WTC11 (cell line): ENCODE measurements at regions not wholly inside any gene's neighbourhood (a gene's known extent, or its start where the extent isn't known, plus 50 kb on each side); places are given as distances from the start of the nearest gene placed in this dataset.

Experiments
- ATAC-seq: fragments of 200-7000 bp; cut with Tn5 transposase; 2 replicates; pipeline ENCODE4 v1.10.0; 2021; ENCODE audit warnings: mild to moderate bottlenecking, moderate library complexity
- CTCF ChIA-PET: fragments of 300-600 bp; sonication (Branson Sonifier 250); formaldehyde crosslinking; loops from one replicate; lab custom pipeline; 2021; ENCODE audit warnings: antibody characterized with exemption; lab: Charles Lee
- POLR2A ChIA-PET: fragments of 350-600 bp; sonication (Branson Sonifier 250); formaldehyde crosslinking; loops from one replicate; lab custom pipeline; 2021; ENCODE audit warnings: antibody characterized with exemption; lab: Charles Lee
- DNase-seq: peaks from one replicate; pipeline ENCODE4 v3.0.0; 2021; ENCODE audit warnings: low spot score
- H3K27ac Mint-ChIP-seq: 2 replicates; pipeline ENCODE4 v1.8.0; 2021; ENCODE audit warnings: mixed read lengths
- H3K27me3 Mint-ChIP-seq: 2 replicates; pipeline ENCODE4 v1.8.0; 2021; ENCODE audit warnings: low read depth, mild to moderate bottlenecking, moderate library complexity, mixed read lengths
- H3K36me3 Mint-ChIP-seq: 2 replicates; pipeline ENCODE4 v1.8.0; 2021; ENCODE audit warnings: mixed read lengths
- H3K4me1 Mint-ChIP-seq: 2 replicates; pipeline ENCODE4 v1.8.0; 2022; ENCODE audit warnings: mixed read lengths
- H3K4me3 Mint-ChIP-seq: 2 replicates; pipeline ENCODE4 v1.8.0; 2021; ENCODE audit warnings: mild to moderate bottlenecking, moderate library complexity, mixed read lengths
- H3K9me3 Mint-ChIP-seq: 2 replicates; pipeline ENCODE4 v1.8.0; 2021; ENCODE audit warnings: mixed read lengths
- CBFB ChIP-seq: sonication (generic); formaldehyde crosslinking; IDR thresholded peaks from 2 replicates; pipeline ENCODE4 v1.8.1; 2022; ENCODE audit warnings: mild to moderate bottlenecking, low read depth, missing genetic modification reagents
- CREB1 ChIP-seq: sonication (generic); formaldehyde crosslinking; IDR thresholded peaks from 2 replicates; pipeline ENCODE4 v1.8.0; 2023; ENCODE audit warnings: mild to moderate bottlenecking, missing genetic modification reagents
- ELF4 ChIP-seq: sonication (generic); formaldehyde crosslinking; IDR thresholded peaks from 2 replicates; pipeline ENCODE4 v1.8.1; 2022; ENCODE audit warnings: low read depth, mild to moderate bottlenecking, moderate library complexity, missing genetic modification reagents
- ESRRA ChIP-seq: sonication (generic); formaldehyde crosslinking; IDR thresholded peaks from 2 replicates; pipeline ENCODE4 v1.8.1; 2022; ENCODE audit warnings: mild to moderate bottlenecking, missing genetic modification reagents, borderline replicate concordance
- ETV6 ChIP-seq: sonication (generic); formaldehyde crosslinking; IDR thresholded peaks from 2 replicates; pipeline ENCODE4 v1.8.1; 2022; ENCODE audit warnings: mild to moderate bottlenecking, missing genetic modification reagents
- FOXK1 ChIP-seq: sonication (generic); formaldehyde crosslinking; IDR thresholded peaks from 2 replicates; pipeline ENCODE4 v1.8.0; 2022; ENCODE audit warnings: mild to moderate bottlenecking, moderate library complexity, missing genetic modification reagents
- GTF2I ChIP-seq: fragments of 250-450 bp; sonication (Bioruptor Pico); conservative IDR thresholded peaks from 2 replicates; pipeline ENCODE4 v1.4.0; 2021; ENCODE audit warnings: mild to moderate bottlenecking
- JAZF1 ChIP-seq: fragments of 250-450 bp; sonication (Bioruptor Pico); IDR thresholded peaks from 2 replicates; pipeline ENCODE4 v1.9.0; 2021; ENCODE audit warnings: moderate library complexity, mild to moderate bottlenecking, inconsistent platforms
- KAT7 ChIP-seq: sonication (generic); formaldehyde crosslinking; IDR thresholded peaks from 2 replicates; pipeline ENCODE4 v1.8.1; 2023; ENCODE audit warnings: missing genetic modification reagents, mild to moderate bottlenecking, borderline replicate concordance
- NFATC4 ChIP-seq: fragments of 250-450 bp; sonication (Bioruptor Pico); IDR thresholded peaks from 2 replicates; pipeline ENCODE4 v1.9.0; 2021; ENCODE audit warnings: mild to moderate bottlenecking
- NR2C2 ChIP-seq: sonication (generic); formaldehyde crosslinking; IDR thresholded peaks from 2 replicates; pipeline ENCODE4 v1.8.0; 2022; ENCODE audit warnings: mild to moderate bottlenecking, missing genetic modification reagents
- PRRX2 ChIP-seq: fragments of 250-450 bp; sonication (Bioruptor Pico); IDR thresholded peaks from 2 replicates; pipeline ENCODE4 v1.8.0; 2021; ENCODE audit warnings: mild to moderate bottlenecking
- SP1 ChIP-seq: sonication (generic); formaldehyde crosslinking; conservative IDR thresholded peaks from 2 replicates; pipeline ENCODE4 v1.8.1; 2022; ENCODE audit warnings: missing genetic modification reagents
- ZNF138 ChIP-seq: sonication (generic); formaldehyde crosslinking; conservative IDR thresholded peaks from 2 replicates; pipeline ENCODE4 v1.8.1; 2022; ENCODE audit warnings: mild to moderate bottlenecking, moderate library complexity, missing genetic modification reagents
- ZNF396 ChIP-seq: fragments of 250-450 bp; sonication (Bioruptor Pico); IDR thresholded peaks from 2 replicates; pipeline ENCODE4 v1.8.0; 2021; ENCODE audit warnings: mild to moderate bottlenecking, moderate library complexity, borderline replicate concordance
- TF ChIP-seq, protein P1 (sequence below): sonication (generic); formaldehyde crosslinking; IDR thresholded peaks from 2 replicates; pipeline ENCODE4 v1.8.0; 2023; ENCODE audit warnings: missing genetic modification reagents, mild to moderate bottlenecking, borderline replicate concordance
- TF ChIP-seq, protein P2 (sequence below): sonication (generic); formaldehyde crosslinking; IDR thresholded peaks from 2 replicates; pipeline ENCODE4 v1.8.0; 2022; ENCODE audit warnings: mild to moderate bottlenecking, missing genetic modification reagents
- TF ChIP-seq, protein P3 (sequence below): fragments of 250-450 bp; sonication (Bioruptor Pico); IDR thresholded peaks from 2 replicates; pipeline ENCODE4 v1.9.0; 2021; ENCODE audit warnings: mild to moderate bottlenecking, borderline replicate concordance
- TF ChIP-seq, protein P4 (sequence below): sonication (generic); formaldehyde crosslinking; conservative IDR thresholded peaks from 2 replicates; pipeline ENCODE4 v1.8.1; 2022; ENCODE audit warnings: mild to moderate bottlenecking, missing genetic modification reagents
- TF ChIP-seq, protein P5 (sequence below): sonication (generic); formaldehyde crosslinking; IDR thresholded peaks from 2 replicates; pipeline ENCODE4 v1.8.0; 2022; ENCODE audit warnings: mild to moderate bottlenecking, missing genetic modification reagents
- TF ChIP-seq, protein P6 (sequence below): sonication (generic); formaldehyde crosslinking; IDR thresholded peaks from 2 replicates; pipeline ENCODE4 v1.8.1; 2023; ENCODE audit warnings: mild to moderate bottlenecking, missing genetic modification reagents, borderline replicate concordance

DNA sequence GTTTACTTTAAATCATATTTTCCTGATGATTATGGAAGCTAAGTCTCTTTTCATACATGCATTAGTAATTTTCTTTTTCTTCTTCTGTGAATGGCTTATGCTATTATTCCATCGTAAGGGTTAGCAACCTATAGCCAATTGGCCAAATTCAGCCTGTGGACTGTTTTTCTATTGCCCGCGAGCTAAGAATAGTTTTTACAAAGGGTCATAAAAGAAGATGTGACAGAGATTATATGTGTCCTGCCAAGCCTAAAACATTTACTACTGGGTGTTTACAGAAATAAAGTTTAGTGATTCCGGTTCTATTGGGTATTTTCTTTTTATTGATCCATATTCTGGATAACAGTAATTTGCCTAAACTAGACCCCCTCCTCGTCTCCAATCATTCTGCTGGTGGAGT, 268.8 kb upstream of the DIO3 start (continued):
- TF ChIP-seq NR2C2, result no peak
- TF ChIP-seq GTF2I (CRISPR knock-in tag), result no peak
- TF ChIP-seq JAZF1, result no peak
- no peak for TF ChIP-seq CREB1 (CRISPR knock-in tag)
- TF ChIP-seq NFATC4, result no peak
- TF ChIP-seq ETV6 (CRISPR knock-in tag), result no peak
- no peak for TF ChIP-seq FOXK1 (CRISPR knock-in tag)
- no peak for TF ChIP-seq ZNF138 (CRISPR knock-in tag)
- TF ChIP-seq PRRX2 (CRISPR knock-in tag), result no peak
- TF ChIP-seq, protein P1, sequence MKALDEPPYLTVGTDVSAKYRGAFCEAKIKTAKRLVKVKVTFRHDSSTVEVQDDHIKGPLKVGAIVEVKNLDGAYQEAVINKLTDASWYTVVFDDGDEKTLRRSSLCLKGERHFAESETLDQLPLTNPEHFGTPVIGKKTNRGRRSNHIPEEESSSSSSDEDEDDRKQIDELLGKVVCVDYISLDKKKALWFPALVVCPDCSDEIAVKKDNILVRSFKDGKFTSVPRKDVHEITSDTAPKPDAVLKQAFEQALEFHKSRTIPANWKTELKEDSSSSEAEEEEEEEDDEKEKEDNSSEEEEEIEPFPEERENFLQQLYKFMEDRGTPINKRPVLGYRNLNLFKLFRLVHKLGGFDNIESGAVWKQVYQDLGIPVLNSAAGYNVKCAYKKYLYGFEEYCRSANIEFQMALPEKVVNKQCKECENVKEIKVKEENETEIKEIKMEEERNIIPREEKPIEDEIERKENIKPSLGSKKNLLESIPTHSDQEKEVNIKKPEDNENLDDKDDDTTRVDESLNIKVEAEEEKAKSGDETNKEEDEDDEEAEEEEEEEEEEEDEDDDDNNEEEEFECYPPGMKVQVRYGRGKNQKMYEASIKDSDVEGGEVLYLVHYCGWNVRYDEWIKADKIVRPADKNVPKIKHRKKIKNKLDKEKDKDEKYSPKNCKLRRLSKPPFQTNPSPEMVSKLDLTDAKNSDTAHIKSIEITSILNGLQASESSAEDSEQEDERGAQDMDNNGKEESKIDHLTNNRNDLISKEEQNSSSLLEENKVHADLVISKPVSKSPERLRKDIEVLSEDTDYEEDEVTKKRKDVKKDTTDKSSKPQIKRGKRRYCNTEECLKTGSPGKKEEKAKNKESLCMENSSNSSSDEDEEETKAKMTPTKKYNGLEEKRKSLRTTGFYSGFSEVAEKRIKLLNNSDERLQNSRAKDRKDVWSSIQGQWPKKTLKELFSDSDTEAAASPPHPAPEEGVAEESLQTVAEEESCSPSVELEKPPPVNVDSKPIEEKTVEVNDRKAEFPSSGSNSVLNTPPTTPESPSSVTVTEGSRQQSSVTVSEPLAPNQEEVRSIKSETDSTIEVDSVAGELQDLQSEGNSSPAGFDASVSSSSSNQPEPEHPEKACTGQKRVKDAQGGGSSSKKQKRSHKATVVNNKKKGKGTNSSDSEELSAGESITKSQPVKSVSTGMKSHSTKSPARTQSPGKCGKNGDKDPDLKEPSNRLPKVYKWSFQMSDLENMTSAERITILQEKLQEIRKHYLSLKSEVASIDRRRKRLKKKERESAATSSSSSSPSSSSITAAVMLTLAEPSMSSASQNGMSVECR (CRISPR knock-in tag), result no peak
- TF ChIP-seq, all 79 proteins: peak for 0

DNA sequence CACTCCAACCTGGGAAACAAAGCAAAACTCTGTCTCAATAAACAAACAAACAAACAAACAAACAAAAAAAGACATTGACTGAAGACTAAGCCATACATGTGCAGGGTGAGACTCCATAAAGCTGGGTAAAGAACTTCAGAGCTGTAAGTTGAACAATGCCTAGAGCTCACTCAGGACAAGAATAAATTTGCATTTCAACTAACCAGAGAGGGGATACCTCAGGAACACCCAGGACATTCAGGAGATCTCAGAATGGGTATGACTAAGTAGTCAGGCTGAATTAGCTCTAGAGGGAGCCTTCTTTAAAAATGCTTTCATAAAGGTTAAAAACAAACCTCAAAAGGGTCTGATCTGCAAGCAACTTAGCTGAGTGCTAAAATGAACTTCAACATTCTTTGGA, 267.7 kb upstream of the DIO3 start:
- ChIA-PET CTCF (no interaction called here), POLR2A (no interaction called here)
- TF ChIP-seq ZNF396 (CRISPR knock-in tag) (no peak), CBFB (CRISPR knock-in tag) (no peak), ESRRA (CRISPR knock-in tag) (no peak), KAT7 (no peak), SP1 (CRISPR knock-in tag) (no peak), JAZF1 (no peak), ELF4 (CRISPR knock-in tag) (no peak)
- TF ChIP-seq, protein P2, sequence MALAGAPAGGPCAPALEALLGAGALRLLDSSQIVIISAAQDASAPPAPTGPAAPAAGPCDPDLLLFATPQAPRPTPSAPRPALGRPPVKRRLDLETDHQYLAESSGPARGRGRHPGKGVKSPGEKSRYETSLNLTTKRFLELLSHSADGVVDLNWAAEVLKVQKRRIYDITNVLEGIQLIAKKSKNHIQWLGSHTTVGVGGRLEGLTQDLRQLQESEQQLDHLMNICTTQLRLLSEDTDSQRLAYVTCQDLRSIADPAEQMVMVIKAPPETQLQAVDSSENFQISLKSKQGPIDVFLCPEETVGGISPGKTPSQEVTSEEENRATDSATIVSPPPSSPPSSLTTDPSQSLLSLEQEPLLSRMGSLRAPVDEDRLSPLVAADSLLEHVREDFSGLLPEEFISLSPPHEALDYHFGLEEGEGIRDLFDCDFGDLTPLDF (CRISPR knock-in tag), result no peak
- TF ChIP-seq, protein P3, sequence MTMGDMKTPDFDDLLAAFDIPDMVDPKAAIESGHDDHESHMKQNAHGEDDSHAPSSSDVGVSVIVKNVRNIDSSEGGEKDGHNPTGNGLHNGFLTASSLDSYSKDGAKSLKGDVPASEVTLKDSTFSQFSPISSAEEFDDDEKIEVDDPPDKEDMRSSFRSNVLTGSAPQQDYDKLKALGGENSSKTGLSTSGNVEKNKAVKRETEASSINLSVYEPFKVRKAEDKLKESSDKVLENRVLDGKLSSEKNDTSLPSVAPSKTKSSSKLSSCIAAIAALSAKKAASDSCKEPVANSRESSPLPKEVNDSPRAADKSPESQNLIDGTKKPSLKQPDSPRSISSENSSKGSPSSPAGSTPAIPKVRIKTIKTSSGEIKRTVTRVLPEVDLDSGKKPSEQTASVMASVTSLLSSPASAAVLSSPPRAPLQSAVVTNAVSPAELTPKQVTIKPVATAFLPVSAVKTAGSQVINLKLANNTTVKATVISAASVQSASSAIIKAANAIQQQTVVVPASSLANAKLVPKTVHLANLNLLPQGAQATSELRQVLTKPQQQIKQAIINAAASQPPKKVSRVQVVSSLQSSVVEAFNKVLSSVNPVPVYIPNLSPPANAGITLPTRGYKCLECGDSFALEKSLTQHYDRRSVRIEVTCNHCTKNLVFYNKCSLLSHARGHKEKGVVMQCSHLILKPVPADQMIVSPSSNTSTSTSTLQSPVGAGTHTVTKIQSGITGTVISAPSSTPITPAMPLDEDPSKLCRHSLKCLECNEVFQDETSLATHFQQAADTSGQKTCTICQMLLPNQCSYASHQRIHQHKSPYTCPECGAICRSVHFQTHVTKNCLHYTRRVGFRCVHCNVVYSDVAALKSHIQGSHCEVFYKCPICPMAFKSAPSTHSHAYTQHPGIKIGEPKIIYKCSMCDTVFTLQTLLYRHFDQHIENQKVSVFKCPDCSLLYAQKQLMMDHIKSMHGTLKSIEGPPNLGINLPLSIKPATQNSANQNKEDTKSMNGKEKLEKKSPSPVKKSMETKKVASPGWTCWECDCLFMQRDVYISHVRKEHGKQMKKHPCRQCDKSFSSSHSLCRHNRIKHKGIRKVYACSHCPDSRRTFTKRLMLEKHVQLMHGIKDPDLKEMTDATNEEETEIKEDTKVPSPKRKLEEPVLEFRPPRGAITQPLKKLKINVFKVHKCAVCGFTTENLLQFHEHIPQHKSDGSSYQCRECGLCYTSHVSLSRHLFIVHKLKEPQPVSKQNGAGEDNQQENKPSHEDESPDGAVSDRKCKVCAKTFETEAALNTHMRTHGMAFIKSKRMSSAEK (CRISPR knock-in tag), result no peak
- TF ChIP-seq, protein P4, sequence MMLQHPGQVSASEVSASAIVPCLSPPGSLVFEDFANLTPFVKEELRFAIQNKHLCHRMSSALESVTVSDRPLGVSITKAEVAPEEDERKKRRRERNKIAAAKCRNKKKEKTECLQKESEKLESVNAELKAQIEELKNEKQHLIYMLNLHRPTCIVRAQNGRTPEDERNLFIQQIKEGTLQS, result no peak
- TF ChIP-seq, protein P5, sequence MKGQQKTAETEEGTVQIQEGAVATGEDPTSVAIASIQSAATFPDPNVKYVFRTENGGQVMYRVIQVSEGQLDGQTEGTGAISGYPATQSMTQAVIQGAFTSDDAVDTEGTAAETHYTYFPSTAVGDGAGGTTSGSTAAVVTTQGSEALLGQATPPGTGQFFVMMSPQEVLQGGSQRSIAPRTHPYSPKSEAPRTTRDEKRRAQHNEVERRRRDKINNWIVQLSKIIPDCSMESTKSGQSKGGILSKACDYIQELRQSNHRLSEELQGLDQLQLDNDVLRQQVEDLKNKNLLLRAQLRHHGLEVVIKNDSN, result no peak
- TF ChIP-seq, protein P6, sequence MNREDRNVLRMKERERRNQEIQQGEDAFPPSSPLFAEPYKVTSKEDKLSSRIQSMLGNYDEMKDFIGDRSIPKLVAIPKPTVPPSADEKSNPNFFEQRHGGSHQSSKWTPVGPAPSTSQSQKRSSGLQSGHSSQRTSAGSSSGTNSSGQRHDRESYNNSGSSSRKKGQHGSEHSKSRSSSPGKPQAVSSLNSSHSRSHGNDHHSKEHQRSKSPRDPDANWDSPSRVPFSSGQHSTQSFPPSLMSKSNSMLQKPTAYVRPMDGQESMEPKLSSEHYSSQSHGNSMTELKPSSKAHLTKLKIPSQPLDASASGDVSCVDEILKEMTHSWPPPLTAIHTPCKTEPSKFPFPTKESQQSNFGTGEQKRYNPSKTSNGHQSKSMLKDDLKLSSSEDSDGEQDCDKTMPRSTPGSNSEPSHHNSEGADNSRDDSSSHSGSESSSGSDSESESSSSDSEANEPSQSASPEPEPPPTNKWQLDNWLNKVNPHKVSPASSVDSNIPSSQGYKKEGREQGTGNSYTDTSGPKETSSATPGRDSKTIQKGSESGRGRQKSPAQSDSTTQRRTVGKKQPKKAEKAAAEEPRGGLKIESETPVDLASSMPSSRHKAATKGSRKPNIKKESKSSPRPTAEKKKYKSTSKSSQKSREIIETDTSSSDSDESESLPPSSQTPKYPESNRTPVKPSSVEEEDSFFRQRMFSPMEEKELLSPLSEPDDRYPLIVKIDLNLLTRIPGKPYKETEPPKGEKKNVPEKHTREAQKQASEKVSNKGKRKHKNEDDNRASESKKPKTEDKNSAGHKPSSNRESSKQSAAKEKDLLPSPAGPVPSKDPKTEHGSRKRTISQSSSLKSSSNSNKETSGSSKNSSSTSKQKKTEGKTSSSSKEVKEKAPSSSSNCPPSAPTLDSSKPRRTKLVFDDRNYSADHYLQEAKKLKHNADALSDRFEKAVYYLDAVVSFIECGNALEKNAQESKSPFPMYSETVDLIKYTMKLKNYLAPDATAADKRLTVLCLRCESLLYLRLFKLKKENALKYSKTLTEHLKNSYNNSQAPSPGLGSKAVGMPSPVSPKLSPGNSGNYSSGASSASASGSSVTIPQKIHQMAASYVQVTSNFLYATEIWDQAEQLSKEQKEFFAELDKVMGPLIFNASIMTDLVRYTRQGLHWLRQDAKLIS (CRISPR knock-in tag), result no peak
- no peak for DNase-seq
- Mint-ChIP-seq H3K27me3 (peaks cover 21% of the 10 kb centered on the region), H3K9me3 (peaks cover 39% of the 10 kb centered on the region), H3K27ac (peak overlapping the region; percentile 93), H3K36me3 (peaks cover 41% of the 10 kb centered on the region), H3K4me3 (peak overlapping the region; percentile 19), H3K4me1 (peaks cover 41% of the 10 kb centered on the region)
- ATAC-seq, result peak; percentile 74
